ENCODE measurements at regions not wholly inside any gene's neighbourhood (a gene's known extent, or its start where the extent isn't known, plus 50 kb on each side); places are given as distances from the start of the nearest gene placed in this dataset.
A peak's percentile ranks its signal among the peaks of the same experiment; 100 is the strongest.

- DNase-seq (ENCODE audit: low spot score): no peak
- no peak overlapping the region for H3K27ac ChIP-seq
- TF ChIP-seq EZH2 (IDR thresholded peaks at IDR 0.05): no peak
- TF ChIP-seq EZH2phosphoT487 (IDR thresholded peaks at IDR 0.05): no peak
- TF ChIP-seq CTCF (IDR thresholded peaks at IDR 0.05): no peak
- H3K27me3 Mint-ChIP-seq (ENCODE audit: insufficient read depth, low read depth): peaks cover 2% of the 10 kb centered on the region
- H3K4me2 ChIP-seq: no peak overlapping the region
- no peak overlapping the region for H3K4me3 ChIP-seq
- peak overlapping the region; percentile 17 for H3K27ac Mint-ChIP-seq
- H3K79me2 ChIP-seq (ENCODE audit: low read depth): no peaks in the 10 kb centered on the region
- no peaks in the 10 kb centered on the region for H3K9me3 ChIP-seq (ENCODE audit: low read depth)
- H4K20me1 ChIP-seq (ENCODE audit: low read depth): no peaks in the 10 kb centered on the region
- no peak overlapping the region for H3K4me3 Mint-ChIP-seq
- H3K36me3 ChIP-seq: no peaks in the 10 kb centered on the region
- no peaks in the 10 kb centered on the region for H3K27me3 ChIP-seq
- no peaks in the 10 kb centered on the region for H3F3A ChIP-seq (ENCODE audit: low read depth)
- H3K9me3 Mint-ChIP-seq: peaks cover 6% of the 10 kb centered on the region
- H2AFZ ChIP-seq (replicated peaks): no peak overlapping the region
- H3K4me1 ChIP-seq: no peaks in the 10 kb centered on the region
- peaks cover 10% of the 10 kb centered on the region for H3K4me1 Mint-ChIP-seq
- no peak overlapping the region for H3K9ac ChIP-seq
- H3K36me3 Mint-ChIP-seq: no peaks in the 10 kb centered on the region
These were observed 88.6 kb downstream of the ZIC3 start for GRCh38 chrX:137654481-137654880.

GRCh38 chrX:137667776-137668175, 101.8 kb downstream of the ZIC3 start:
- peaks cover 7% of the 10 kb centered on the region for H3K36me3 Mint-ChIP-seq
- Histone ChIP-seq H3K4me1 (no peaks in the 10 kb centered on the region), H3K27ac (no peak overlapping the region), H2AFZ (replicated peaks) (no peak overlapping the region), H3K4me3 (no peak overlapping the region), H3K9me3 (ENCODE audit: low read depth) (peaks cover 14% of the 10 kb centered on the region), H3F3A (ENCODE audit: low read depth) (no peaks in the 10 kb centered on the region), H3K27me3 (no peaks in the 10 kb centered on the region), H3K79me2 (ENCODE audit: low read depth) (no peaks in the 10 kb centered on the region), H4K20me1 (ENCODE audit: low read depth) (no peaks in the 10 kb centered on the region), H3K9ac (no peak overlapping the region), H3K4me2 (no peak overlapping the region), H3K36me3 (no peaks in the 10 kb centered on the region)
- H3K27me3 Mint-ChIP-seq (ENCODE audit: insufficient read depth, low read depth): peaks cover 5% of the 10 kb centered on the region
- H3K4me1 Mint-ChIP-seq: peaks cover 3% of the 10 kb centered on the region
- peaks cover 18% of the 10 kb centered on the region for H3K9me3 Mint-ChIP-seq
- no peak for TF ChIP-seq EZH2phosphoT487 (IDR thresholded peaks at IDR 0.05)
- no peak for TF ChIP-seq CTCF (IDR thresholded peaks at IDR 0.05)
- no peak for TF ChIP-seq EZH2 (IDR thresholded peaks at IDR 0.05)
- no peak for DNase-seq (ENCODE audit: low spot score)
- no peak overlapping the region for H3K4me3 Mint-ChIP-seq
- no peak overlapping the region for H3K27ac Mint-ChIP-seq

DNA sequence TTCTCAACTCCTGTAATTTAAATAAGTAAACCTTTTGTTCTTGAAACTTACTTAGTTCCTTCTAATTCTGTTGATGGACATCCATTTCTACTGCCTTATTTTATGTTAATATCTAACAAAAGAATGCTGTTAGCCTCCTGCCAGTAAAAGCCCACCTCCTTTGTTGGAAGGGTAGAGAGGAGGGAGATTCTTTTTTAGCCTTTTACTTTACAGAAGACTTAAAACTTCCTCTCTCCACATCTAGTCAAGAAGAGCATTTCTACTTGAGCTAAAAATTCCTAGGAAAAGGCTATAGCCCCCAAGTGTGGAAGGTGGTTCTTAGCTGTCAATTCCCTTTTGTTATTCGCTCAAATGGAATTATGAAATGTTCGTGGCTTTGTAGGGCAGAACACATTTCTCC, 118.7 kb downstream of the ZIC3 start:
- Histone ChIP-seq H3K27me3 (no peaks in the 10 kb centered on the region), H4K20me1 (ENCODE audit: low read depth) (no peaks in the 10 kb centered on the region), H3K4me1 (peaks cover 18% of the 10 kb centered on the region), H3K36me3 (no peaks in the 10 kb centered on the region), H3F3A (ENCODE audit: low read depth) (peaks cover 14% of the 10 kb centered on the region), H3K27ac (peak overlapping the region; percentile 21), H2AFZ (replicated peaks) (no peak overlapping the region), H3K4me3 (peak overlapping the region; percentile 22), H3K9ac (no peak overlapping the region), H3K4me2 (peak overlapping the region; percentile 66), H3K79me2 (ENCODE audit: low read depth) (no peaks in the 10 kb centered on the region), H3K9me3 (ENCODE audit: low read depth) (peaks cover 5% of the 10 kb centered on the region)
- H3K9me3 Mint-ChIP-seq: no peaks in the 10 kb centered on the region
- H3K27ac Mint-ChIP-seq: no peak overlapping the region
- no peak overlapping the region for H3K4me3 Mint-ChIP-seq
- no peak for DNase-seq (ENCODE audit: low spot score)
- H3K4me1 Mint-ChIP-seq: peaks cover 21% of the 10 kb centered on the region
- H3K36me3 Mint-ChIP-seq: no peaks in the 10 kb centered on the region
- TF ChIP-seq CTCF (IDR thresholded peaks at IDR 0.05) (no peak), EZH2phosphoT487 (IDR thresholded peaks at IDR 0.05) (no peak), EZH2 (IDR thresholded peaks at IDR 0.05) (no peak)
- no peaks in the 10 kb centered on the region for H3K27me3 Mint-ChIP-seq (ENCODE audit: insufficient read depth, low read depth)

All from neural progenitor cell (in vitro differentiated cells).